Esophagus mucosa (tissue), 1 donor: ENCODE measurements at regions not wholly inside any gene's neighbourhood (a gene's known extent, or its start where the extent isn't known, plus 50 kb on each side); places are given as distances from the start of the nearest gene placed in this dataset.

Experiments
- ATAC-seq: fragments of 200-7000 bp; cut with Tn5 transposase; one replicate; pipeline ENCODE4 v1.9.1; 2020
- donor health status: DM: yes; HTN: yes; CAD: no.

DNA sequence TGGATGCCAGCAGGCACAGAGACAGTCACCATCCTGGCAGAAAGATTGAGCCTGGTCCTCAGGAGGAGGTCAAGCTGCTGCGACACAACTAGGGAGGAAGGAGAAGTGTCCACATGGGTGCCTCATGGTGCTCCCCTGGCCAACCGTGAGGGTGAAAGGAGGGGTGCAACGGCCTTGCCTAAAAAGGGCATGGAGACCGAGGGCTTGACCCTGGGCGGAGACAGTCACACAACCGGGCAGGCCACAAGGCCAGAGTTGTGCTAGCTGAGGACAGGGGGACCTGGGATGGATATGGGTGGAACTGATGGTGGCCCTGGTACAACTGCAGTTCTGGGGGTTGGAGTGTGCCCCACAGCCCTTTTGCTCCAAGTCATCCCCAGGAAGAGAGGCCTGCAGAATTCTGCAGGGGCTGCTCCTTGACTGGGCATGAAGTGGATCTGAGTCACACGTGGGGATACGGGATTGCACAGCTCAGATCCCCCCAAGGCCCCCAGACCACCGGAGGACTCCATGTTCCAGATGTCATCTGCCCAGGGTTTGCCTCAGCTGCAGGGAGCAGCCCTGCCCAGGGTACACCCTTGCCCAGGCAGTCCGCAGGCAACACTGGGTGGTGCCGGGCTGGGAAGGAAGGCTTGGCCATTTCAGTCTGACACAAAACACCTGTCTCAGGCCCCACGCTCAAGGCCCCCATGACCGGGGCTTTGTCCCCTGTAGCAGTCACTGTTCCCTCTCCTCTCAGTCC is 602.3 kb upstream of the MGMT start:
- ATAC-seq = no peak

DNA sequence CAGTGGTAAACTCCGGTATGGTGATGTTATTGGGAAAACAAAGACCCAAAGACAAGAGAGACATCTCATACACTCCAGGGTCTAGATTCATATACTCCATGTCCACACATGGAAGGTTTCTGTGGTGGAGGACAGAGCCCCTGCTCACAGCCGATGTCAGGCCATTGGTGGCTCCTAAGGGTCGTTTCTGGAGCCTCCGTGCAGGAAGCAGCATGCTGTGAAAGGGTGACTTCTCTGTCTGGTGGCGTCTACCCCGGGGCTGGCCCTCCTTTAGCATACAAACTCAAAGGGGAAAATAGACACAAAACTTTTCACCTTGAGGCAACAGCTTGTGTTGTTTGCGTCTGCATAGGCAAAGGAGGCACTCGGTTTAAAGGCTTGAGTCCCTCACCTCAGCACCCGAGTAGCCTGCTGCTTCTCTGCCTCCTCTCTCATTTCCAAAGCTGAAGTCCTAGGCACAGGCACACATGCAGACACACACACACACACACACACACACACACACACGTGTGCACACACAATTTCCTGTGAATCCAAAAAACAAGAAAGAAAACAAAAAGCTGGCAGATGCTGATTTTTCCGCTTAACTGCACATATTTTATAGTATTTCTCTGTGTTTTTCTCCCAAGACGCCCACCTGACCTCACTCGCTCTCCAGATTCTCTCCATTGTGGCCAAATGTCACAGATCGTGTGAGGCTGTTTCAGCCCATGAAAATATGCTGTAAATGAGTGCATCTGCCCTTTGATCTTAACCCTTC is 601.4 kb upstream of the MGMT start:
- no peak for ATAC-seq

DNA sequence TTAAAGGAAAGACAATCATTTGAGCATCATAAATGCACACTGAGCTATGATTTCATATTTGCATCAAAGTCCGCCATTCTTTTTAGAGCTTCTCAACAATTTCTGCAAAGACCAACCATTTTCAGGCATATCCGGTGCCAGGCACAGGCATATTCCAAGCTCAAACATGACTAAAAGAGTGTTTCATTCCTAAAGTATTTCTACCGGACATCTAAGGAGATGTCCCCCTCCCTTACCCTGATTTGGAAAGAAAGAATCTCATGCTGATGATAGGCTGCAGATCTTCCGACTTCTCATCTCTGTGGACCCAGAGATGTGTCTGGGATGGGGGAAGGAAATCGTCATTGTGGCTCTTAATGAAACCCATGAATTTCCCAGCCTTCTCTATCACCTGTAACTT is 600.5 kb upstream of the MGMT start:
- no peak for ATAC-seq

DNA sequence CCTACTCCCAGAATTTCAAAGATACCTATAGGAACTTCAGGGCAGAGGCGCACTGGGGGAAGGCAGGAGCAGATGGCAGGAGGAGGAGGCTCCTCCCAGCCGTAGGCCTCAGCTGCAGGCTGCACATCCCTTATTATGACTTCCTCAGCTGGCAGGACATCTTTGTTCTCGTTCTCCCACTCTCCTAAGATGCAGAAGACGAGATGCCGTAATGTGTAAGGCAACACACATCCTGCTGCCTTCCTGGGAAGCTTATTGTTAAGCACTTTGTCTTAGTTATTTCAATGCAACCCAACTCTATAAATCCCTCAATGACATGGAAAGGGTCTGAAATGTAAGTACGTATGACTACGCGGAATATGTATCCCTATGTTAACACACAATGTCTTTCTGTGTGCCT is 599.8 kb upstream of the MGMT start:
- no peak for ATAC-seq

DNA sequence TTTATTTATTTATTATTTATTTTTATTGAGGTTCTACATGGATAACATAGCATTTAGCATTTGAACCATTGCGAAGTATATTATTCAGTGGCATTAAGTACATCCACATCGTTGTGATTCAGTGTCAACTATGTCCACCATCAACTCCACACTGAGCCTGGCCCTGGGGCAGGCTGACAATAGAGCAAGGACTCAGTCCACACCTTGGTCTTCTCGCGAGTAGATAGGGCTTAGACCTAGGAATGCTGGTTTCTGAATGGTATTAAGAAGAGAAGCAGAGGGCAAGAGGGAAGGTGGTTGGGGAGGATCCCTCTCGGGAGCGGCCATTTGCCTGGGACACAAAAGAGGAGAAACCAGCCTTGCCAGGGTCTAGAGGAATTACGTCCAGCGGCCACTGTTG is 599.2 kb upstream of the MGMT start:
- no peak for ATAC-seq

DNA sequence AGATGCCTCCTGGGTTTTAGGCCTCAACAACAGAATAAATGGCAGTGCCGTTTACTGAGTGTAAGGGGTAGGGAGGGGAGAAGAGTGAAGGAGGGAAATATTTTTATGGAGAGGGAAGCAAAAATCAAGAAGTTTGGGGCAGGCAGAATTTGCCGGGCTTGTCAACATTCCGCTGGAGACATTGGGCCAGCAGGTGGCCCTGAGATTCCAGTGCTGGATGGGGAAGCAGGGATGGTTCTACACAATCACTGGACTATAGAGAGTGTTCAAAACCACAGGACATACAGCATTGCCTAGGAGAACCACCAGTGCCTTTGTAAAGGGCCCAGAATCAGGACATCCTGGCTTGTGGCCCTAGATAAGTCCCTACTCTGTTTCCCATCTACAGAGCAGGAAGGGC is 598.6 kb upstream of the MGMT start:
- ATAC-seq = no peak

DNA sequence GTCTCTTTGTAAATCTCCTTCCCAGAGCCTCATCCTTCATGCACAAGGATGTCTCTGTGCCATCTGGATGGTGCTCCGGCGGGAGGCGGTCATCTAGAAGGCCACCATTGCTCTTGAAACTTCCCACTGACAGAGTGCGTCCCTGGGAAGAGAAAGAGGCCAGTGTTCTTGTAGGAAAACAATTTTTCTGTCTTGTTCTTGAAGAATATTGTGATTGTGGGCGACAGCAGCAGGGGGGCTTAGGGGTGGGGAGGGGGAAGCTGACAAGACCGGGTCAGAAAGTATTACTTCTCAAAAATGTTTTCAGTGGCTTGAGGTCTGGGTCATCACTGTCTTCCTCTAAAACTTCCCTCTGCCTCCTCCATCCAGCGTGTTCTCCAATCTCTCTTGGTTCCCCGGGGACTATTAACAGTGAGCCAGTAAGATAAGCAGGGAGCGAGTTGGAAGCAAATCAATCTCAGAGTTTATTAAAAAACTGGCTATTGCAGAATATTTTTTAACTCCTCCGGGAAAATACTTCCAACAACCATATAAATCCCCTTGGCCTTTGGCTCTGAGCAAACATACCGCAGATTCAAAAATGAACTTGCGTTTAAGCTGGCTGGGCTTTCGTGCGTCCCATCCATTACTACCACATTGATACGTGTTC is 597.8 kb upstream of the MGMT start:
- no peak for ATAC-seq

DNA sequence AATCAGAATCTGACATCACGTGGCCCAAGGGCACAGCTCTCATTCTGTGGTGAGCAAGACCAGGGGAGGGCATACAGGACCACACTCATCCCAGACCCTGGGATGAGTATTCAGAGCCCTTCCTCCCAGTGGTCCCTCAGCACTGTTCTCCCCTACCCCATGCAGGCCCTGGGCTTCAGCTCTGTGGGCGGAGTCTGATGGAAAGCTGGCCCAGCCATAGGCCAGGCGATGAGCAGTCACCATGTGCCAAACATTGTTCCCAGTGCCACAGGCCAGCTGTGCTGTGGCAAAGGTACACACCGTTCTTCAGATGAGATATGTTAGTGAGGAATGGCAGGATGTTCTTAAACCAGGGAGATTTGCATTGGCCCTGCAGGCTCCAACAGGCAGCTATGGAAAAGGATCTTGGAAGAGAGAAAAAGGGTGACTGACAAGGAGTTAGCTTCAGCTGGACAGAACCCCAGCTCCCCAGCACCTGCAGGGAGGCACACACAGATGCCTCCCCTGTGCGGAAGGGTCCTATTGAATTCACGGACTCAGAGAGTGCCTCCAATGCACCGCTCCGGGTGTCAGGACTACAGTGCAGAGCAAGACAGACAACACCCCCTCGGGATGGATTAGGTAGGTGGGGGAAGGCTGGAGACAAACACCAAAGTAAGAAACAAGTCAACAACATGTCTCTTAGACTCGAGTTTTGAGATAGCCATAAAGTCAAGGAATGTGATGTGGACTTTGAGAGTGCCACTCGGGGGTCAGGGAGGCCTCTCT is 596.0 kb upstream of the MGMT start:
- ATAC-seq = no peak

DNA sequence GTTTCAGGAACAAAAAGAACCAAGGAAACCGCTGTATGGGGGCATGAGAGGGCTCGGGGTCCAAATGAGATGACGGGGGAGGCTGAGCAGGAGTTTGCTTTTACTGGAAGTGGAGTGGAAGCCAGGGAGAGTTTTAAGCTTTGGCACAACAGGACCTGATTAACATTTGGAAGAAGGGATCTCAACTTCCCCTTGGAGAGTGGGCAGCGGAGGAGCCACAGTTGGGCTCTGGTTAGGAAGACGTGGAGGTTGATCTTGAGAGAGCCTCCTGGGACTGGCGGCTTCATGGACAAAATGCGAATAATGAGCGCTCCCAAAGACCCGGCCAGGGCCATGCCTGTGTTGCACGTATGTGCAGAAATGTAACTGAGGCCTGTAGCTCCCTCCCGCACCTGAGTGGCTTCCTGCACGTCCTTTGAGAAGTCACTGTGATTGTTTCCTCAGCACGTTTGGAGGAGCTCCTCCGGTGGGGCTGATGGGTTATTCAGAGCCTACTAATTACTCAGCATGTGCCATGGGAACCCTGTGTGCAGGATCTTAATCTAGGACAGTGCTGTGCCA is 595.3 kb upstream of the MGMT start:
- ATAC-seq = no peak

DNA sequence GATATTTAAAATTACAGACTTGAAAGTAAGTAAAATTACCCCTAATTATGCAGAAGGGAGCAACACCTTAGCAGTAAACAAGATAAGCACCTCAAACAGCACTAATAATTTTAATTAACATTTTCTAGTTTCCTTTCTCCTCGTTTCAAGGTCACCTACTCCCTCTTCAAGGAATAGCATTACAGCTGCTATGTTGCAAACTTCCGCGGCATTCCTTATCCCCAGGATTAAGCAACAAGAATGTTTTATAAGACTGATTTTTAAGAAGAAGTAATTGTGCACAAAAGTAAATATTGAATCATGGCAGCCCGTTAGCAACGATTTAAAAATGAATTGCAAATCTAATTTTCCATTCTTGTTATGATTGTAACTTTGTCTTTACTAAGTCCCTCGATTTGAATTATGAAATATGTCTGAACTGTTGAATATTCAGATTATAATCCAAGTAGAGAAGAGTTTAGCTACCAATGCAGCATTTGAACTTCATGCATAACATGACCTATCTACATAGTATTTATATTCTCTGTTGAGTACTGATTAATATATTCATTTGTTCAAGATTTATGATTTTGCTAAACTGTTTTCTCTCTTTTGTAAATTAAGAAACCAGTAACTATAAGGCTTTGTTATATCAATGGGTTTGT is 593.5 kb upstream of the MGMT start:
- ATAC-seq = no peak

DNA sequence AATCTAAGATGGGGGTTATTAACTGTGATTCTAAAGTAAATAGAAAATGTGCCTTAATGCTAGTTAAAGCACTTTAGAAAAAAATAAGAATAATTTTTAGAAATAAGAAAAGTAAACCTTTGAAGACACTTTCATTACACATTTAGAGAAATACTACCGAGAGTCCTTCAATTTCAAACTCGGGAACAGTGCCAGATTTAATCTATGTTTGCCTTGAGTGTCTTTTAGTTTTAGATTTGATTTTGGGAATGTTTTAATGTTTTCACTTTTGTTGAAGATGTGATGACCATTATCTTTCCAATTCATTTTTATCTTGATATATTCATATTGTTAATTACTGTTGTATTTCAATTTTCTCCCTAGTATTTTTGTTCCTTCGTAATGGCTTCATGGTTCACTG is 592.7 kb upstream of the MGMT start:
- no peak for ATAC-seq

DNA sequence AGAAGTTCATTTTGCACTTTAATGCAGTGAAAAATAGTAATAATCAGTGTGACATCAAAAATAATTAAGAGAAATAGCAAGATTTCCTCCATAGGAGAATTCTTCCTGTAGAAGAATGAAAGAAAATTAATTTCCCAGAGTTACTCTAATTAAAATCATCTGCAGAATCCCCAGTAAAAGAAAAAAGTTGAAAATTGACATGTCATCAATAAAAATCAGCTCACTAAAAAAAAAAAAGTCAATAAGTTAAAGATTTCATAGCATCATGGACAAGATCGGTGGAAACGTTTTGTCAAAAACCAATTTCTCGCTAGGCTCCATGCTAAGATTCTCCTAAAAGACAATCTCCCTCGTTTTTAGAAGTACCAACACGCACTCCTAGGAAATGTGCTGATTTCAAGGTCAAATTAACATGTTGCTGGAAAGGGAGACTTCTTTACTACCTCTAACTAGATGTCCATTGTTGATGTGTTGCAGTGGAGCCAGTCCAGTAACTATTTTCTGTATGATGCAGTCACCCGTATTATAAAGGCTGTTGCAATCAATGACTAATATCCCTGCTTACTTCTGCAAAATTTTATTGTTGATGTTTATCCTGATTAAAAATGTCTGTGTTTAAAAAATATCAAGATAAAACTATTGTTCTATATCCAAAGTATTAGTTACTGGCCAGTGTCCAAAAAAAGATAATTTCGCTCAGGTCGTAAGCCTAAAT is 591.9 kb upstream of the MGMT start:
- no peak for ATAC-seq

DNA sequence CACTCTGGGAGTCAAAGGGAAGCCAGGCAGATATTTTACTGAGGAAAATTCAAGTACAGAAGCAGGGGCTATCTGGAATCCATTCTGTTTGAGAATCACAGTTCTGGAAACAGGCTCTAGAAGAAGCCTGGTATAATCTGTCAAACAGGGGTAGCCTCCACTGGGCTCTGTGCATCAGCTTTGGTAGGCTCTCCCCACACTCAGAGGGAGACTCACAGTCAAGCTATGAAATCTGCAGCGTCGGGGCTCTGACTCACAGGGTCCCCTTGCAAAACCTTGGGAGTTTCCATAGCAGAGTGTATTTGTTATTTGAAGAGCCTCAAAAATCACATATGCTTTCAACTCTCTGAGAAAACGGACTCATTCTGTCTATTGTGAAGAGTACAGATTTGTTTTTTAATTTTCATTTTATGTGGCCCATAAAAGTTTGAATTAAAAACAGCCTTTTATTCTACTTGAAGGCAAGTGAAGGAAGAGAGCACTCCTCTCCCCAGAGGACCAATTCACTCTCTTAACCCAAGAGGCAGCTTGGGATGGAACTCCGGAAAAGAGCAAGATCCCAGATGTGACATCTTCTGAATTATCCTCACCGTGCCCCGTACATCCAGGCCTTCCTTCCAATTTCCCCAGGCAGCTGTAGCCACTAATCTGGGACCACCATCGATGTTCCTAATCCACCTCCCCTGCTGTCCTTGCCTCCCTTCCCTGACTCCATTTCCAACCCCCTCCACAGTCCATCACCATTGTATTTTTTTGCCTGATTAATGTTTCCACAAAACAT is 590.9 kb upstream of the MGMT start:
- ATAC-seq = no peak

DNA sequence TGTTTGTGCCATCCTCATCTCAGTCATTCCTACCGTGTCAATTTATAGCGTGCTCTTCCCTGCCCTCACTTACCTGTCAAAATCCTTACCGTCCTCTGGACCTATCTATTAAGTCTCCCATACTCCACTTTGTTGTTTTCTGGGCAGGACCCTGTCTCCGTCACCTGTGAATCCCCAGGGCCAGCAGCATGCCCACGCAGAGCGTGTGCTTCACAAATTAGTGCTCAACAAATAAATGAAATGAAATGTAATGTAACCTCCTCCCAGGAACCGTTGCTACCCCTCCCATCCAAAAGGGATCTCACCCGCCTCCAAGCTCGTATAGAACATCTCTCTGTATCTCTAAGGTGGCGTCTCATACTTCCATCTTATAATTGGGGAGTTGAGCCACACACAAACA is 589.9 kb upstream of the MGMT start:
- ATAC-seq = no peak

DNA sequence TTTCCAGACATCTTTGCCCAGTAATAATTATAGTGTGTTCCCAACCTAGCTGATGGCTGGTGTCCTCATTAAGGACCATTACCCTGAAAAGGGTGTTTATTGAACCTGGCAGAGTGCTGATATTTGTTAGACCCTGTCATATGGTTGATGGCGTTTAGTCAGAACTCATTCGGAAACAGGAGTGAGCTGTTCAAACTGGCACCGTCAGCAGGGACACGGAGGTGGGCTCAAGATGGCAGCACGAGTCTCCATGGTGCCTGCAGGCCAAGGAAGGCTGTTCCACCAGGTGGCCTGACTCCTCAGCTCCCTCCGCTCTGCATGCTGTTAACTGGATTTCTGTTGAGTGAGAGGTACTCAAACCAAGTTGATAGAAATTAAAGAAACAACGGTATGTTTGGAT is 589.1 kb upstream of the MGMT start:
- no peak for ATAC-seq

DNA sequence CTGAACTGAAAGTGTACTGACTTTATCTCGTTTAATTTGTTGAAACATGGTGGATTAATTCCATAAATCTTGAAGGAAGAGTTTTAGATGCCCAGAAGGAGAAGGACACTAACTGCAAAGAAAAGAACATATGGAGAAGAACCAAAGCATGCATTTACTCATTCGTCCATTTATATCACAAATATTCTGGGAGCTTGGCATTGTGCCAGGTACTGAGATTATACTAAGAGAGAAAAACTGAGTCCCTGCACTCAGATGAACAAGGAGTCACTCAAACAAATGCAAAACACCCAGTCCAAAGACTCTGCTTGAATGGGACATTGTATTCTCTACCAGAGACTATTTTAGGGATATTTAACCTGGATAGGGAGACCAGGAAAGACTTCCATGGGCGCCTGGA is 588.0 kb upstream of the MGMT start:
- no peak for ATAC-seq

DNA sequence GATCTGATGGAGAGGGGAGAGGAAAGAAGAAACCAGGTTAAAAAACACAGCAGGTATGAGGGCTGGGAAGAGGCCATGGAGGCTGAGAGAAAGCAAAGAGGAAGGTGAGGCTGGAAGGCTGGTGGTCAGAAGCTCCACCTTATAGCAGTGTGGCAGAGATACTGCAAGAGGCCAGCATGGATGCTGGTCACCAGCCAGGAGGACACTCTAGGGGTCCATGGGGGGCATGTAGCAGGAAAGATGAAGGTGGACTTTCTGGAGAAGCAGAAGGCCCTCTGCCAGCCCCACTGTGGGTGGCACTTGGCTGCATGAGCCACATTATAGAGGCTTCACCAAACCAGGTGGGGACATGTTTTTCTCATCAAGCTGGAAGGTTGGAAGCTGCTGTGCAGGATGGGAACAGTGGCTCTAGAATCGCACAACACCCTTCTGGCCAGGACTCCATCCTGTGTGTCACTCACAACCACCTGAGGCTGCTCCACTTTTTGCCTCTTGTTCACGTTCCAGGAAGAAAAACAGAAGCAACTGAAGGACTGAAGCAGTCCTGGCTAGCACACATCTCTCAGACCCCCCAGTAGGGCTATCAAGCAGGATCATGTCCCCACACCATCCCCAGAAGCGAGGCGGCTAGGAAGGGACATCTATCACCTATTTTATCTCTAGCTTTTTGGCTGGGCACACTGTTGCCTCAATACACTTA is 587.5 kb upstream of the MGMT start:
- ATAC-seq = no peak

DNA sequence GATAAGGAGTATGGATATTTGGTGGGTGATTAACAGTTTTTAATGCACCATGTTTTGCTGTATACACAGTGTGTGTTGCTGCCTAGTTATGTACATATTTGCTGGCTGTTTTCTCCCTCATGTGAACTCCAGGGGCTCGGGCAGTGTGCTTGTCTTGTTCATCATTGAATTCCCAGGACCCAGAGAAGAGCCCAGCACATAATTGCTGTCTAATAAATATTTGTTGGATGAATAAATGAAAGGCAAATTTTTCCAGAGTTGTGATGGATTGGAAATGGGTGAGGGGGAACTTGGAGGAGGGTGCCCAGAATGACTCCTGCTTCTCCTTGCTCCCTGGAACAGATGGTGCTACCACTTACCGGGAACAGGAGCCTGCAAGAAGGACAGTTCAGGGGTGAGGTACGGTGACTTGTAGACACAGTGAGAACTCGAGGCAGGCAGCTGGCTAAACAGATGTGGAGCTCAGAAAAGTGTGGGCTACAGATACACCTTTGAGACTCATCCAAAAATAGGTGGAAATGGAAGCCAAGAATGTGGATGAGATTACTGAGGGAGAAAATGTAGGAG is 586.8 kb upstream of the MGMT start:
- no peak for ATAC-seq

DNA sequence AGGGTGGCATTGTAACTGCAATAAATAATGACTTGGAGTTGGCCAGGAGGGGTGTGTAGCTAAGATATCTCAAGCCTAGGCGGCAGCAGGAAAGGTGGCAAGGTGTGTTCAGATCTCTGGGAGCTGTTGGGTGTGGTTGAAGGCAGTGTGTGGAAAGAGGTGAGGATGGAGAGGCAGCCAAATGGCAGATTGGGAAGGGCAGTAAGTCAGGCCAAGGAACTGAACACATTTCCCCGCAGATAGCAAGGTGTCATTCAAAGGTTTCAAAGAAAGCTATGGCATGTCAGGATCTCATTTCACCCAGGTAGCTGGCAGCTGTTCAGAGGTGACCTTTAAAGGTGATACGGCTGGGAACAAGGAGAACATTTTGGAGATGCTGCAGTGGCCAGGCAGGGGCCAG is 586.0 kb upstream of the MGMT start:
- ATAC-seq = no peak
